ENCODE measurements at regions not wholly inside any gene's neighbourhood (a gene's known extent, or its start where the extent isn't known, plus 50 kb on each side); places are given as distances from the start of the nearest gene placed in this dataset.

DNA sequence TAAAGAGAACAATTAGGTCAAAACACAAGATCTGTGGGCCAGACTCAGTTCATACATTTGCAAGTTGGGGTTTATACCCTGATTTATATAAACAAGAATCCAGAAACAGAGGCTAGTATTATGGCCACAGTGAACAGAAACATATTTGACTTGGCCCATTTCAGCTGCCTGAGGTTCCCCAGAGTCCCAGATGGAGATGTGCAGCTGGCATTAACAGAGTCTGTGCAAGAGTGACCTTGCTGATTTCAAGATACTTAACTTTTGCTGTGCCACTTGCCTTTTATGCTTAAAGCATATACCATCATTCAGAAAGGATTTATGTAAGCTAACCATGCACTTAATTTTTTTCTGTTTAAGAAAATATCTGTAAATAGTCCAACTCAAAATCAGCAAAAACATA, 636.3 kb downstream of the TRIB2 start:
- no peak for TF ChIP-seq EZH2phosphoT487 (IDR thresholded peaks at IDR 0.05; ENCODE audit: low read depth)
- TF ChIP-seq, protein P1, sequence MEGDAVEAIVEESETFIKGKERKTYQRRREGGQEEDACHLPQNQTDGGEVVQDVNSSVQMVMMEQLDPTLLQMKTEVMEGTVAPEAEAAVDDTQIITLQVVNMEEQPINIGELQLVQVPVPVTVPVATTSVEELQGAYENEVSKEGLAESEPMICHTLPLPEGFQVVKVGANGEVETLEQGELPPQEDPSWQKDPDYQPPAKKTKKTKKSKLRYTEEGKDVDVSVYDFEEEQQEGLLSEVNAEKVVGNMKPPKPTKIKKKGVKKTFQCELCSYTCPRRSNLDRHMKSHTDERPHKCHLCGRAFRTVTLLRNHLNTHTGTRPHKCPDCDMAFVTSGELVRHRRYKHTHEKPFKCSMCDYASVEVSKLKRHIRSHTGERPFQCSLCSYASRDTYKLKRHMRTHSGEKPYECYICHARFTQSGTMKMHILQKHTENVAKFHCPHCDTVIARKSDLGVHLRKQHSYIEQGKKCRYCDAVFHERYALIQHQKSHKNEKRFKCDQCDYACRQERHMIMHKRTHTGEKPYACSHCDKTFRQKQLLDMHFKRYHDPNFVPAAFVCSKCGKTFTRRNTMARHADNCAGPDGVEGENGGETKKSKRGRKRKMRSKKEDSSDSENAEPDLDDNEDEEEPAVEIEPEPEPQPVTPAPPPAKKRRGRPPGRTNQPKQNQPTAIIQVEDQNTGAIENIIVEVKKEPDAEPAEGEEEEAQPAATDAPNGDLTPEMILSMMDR (IDR thresholded peaks at IDR 0.05; ENCODE audit: low read depth, low read length) = no peak

Measured in OCI-LY3 (cell line).